ENCODE measurements at regions not wholly inside any gene's neighbourhood (a gene's known extent, or its start where the extent isn't known, plus 50 kb on each side); places are given as distances from the start of the nearest gene placed in this dataset.

DNA sequence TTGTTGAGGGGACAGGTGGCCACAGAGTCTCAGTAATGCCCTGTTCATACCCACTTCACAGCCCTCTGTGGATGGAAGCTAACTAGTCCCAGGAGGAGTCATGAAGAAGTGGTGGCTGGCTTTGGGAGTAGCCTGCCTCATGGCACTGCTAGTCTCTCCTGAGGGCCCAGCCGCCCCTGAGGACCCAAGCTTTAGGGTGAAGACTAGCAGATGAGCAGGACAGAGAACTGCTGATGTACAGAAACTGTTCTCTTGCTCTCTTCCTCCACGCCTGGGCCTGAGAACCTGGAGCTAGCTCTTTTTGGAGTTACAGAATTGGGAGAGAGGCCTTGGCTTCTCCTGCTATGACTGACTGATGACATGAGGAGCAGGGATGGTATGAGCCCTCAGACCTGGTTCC lies 99.2 kb downstream of the RAMP3 start:
- Histone ChIP-seq H3K4me3 (no peak overlapping the region), H3K9me3 (no peaks in the 10 kb centered on the region), H3K27me3 (no peaks in the 10 kb centered on the region), H3K4me1 (ENCODE audit: insufficient read depth) (no peaks in the 10 kb centered on the region), H3K36me3 (no peaks in the 10 kb centered on the region), H3K27ac (no peak overlapping the region)
- TF ChIP-seq POLR2A (IDR thresholded peaks at IDR 0.05) (no peak), EP300 (IDR thresholded peaks at IDR 0.05) (no peak)
- TF ChIP-seq, protein P1, sequence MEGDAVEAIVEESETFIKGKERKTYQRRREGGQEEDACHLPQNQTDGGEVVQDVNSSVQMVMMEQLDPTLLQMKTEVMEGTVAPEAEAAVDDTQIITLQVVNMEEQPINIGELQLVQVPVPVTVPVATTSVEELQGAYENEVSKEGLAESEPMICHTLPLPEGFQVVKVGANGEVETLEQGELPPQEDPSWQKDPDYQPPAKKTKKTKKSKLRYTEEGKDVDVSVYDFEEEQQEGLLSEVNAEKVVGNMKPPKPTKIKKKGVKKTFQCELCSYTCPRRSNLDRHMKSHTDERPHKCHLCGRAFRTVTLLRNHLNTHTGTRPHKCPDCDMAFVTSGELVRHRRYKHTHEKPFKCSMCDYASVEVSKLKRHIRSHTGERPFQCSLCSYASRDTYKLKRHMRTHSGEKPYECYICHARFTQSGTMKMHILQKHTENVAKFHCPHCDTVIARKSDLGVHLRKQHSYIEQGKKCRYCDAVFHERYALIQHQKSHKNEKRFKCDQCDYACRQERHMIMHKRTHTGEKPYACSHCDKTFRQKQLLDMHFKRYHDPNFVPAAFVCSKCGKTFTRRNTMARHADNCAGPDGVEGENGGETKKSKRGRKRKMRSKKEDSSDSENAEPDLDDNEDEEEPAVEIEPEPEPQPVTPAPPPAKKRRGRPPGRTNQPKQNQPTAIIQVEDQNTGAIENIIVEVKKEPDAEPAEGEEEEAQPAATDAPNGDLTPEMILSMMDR (IDR thresholded peaks at IDR 0.05), result no peak
- intact Hi-C loops (cut with DNase I), result no loop called here
- 63 to 76% (median 63%) methylated on average over 2 of the region's 2 CpGs for WGBS, 3 donors
- no peak for DNase-seq

DNA sequence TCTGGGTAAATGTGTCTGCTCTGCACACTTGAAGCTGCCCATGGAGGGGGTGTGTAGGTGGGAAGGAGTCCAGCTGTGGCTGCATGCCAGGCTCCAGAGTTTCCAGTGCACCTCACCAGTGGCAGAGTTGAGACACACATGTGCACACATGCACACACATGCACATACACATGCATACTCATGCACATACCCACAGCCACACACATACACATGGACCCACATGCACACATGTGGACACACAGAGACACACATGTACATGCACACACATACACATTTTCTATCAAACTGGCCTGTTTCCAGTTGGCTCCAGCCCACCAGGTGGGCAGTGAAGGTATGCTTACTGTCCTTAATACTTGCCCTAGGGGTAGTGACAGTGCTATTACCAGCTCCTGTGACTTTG lies 99.7 kb downstream of the RAMP3 start:
- DNase-seq, result no peak
- Histone ChIP-seq H3K4me3 (no peak overlapping the region), H3K4me1 (ENCODE audit: insufficient read depth) (no peaks in the 10 kb centered on the region), H3K27ac (no peak overlapping the region), H3K9me3 (no peaks in the 10 kb centered on the region), H3K27me3 (no peaks in the 10 kb centered on the region), H3K36me3 (no peaks in the 10 kb centered on the region)
- intact Hi-C loops (cut with DNase I), result no loop called here
- TF ChIP-seq EP300 (IDR thresholded peaks at IDR 0.05), result no peak
- TF ChIP-seq POLR2A (IDR thresholded peaks at IDR 0.05), result no peak
- TF ChIP-seq, protein P1 (IDR thresholded peaks at IDR 0.05), result no peak

DNA sequence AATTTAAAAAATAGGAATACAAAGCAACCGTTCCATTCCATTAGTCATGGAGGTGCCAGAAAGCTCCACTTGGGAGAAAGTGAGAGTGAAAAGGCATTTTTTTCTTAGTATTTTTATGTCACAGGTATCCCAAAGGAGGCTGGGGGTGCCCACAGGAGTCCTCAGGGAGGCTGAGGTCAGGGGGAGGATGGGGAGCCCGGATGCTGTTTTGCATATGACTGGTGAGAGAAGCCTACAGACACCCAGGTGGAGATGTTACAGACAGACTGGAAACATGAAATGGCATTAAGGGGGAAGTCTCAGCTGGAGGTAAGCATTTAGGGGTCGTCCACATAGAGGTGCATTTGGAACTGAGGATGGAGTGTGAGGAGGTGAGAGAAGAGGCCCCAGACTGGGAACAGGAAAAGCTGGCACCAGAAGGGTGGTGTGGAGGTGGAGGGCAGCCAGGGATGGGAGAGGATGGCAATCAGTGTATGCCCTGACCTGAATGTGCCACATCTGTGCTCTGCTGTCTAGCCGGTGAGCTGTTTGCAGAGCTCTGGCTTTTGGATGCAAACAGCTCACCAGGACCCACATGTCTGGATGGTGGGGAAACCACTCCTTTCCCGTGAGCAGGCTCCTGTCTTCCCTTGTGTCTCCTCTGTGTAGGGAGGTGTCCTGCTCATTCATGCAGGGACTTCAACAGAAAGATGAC lies 101.1 kb downstream of the RAMP3 start:
- intact Hi-C loops (cut with DNase I), result no loop called here
- Histone ChIP-seq H3K36me3 (no peaks in the 10 kb centered on the region), H3K4me3 (no peak overlapping the region), H3K4me1 (ENCODE audit: insufficient read depth) (no peaks in the 10 kb centered on the region), H3K27me3 (no peaks in the 10 kb centered on the region), H3K9me3 (no peaks in the 10 kb centered on the region), H3K27ac (no peak overlapping the region)
- whole genome bisulfite sequencing, 3 donors, result 39 to 54% (median 45%) methylated on average over 5 of the region's 5 CpGs
- TF ChIP-seq, protein P1 (IDR thresholded peaks at IDR 0.05), result no peak
- no peak for TF ChIP-seq POLR2A (IDR thresholded peaks at IDR 0.05)
- no peak for TF ChIP-seq EP300 (IDR thresholded peaks at IDR 0.05)
- DNase-seq, result no peak

DNA sequence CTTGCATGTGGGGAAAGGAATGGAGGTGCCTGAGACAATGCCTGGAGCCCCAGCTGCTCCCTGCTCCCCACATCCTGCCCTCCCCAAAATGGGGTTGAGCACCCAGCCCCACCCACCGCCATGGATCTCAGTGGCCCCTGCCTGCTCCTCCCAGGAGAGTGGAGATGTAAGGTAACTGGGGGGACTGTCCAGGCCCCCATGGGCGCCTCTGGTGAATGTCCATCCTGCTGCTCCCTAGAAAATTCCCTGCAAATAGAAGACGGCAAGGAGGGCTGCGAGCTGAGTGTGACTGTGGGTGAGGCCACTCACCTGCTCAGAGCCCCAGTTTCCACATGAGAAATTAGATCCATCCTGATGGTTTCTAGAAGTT lies 101.6 kb downstream of the RAMP3 start:
- no peak for DNase-seq
- WGBS, 3 donors, result 70 to 86% (median 76%) methylated on average over 4 of the region's 4 CpGs
- Histone ChIP-seq H3K9me3 (no peaks in the 10 kb centered on the region), H3K36me3 (no peaks in the 10 kb centered on the region), H3K27me3 (no peaks in the 10 kb centered on the region), H3K4me3 (no peak overlapping the region), H3K27ac (no peak overlapping the region), H3K4me1 (ENCODE audit: insufficient read depth) (no peaks in the 10 kb centered on the region)
- intact Hi-C loops (cut with DNase I), result no loop called here
- no peak for TF ChIP-seq EP300 (IDR thresholded peaks at IDR 0.05)
- TF ChIP-seq, protein P1 (IDR thresholded peaks at IDR 0.05), result no peak
- no peak for TF ChIP-seq POLR2A (IDR thresholded peaks at IDR 0.05)

Data from ovary (tissue), 7 donors.